Erythroblast (primary cell): ENCODE measurements at regions not wholly inside any gene's neighbourhood (a gene's known extent, or its start where the extent isn't known, plus 50 kb on each side); places are given as distances from the start of the nearest gene placed in this dataset.
A peak's percentile ranks its signal among the peaks of the same experiment; 100 is the strongest.
"Not testable (repeated sequence)": the region's sequence is repeated elsewhere in the genome, so short reads cannot be mapped to it uniquely, and the experiment has no call there.

Source experiments
- DNase-seq, 2 experiments: peaks; one replicate each; lab custom pipeline; 2025; lab: John Stamatoyannopoulos, UW
- GATA1 ChIP-seq: IDR thresholded peaks from 2 replicates; pipeline ENCODE4 v1.6.1; 2011; ENCODE audit warnings: low read depth, mild to moderate bottlenecking, control low read depth, low read length, moderate library complexity
- POLR2A ChIP-seq: IDR thresholded peaks from 2 replicates; pipeline ENCODE4 v1.6.1; 2011; ENCODE audit warnings: mild to moderate bottlenecking, low read length

- no peak for DNase-seq
- TF ChIP-seq POLR2A (no peak), GATA1 (no peak)
Observed at GRCh38 chr9:73380411-73380810, 228.7 kb downstream of the ANXA1 start.

GRCh38 chr9:73402081-73403028 is 250.7 kb downstream of the ANXA1 start:
- DNase-seq: no peak
- no peak for TF ChIP-seq POLR2A
- TF ChIP-seq GATA1: no peak

DNA sequence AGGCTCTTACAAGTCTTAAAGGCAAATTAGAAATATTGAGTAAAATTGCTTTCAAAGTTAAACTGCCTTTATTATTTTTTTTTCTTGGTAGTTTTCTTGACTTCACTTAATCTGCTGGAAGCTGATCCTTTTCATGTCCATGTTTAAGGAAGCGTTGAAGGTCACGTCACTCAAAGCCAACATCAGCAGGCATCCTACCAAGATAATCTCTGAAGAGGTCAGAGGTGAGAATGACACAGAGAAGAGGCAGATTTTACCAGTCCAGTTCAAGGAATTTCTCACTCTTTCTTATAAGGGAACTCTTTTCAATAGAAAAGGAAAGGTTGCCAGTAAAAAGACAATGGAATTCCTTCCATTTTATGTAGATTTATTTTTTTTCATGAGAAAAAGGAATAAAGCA is 259.8 kb downstream of the ANXA1 start:
- DNase-seq: no peak
- TF ChIP-seq POLR2A (no peak), GATA1 (no peak)

- peak in 1 of 2 experiments; percentile 1 for DNase-seq
Observed at GRCh38 chr9:73412874-73413273, 261.2 kb downstream of the ANXA1 start.

GRCh38 chr9:73423891-73424290 is 272.2 kb downstream of the ANXA1 start:
- no peak for DNase-seq
- TF ChIP-seq POLR2A (no peak), GATA1 (no peak)

More at GRCh38 chr9:73412874-73413273, 261.2 kb downstream of the ANXA1 start:
- TF ChIP-seq POLR2A (no peak), GATA1 (no peak)

DNA sequence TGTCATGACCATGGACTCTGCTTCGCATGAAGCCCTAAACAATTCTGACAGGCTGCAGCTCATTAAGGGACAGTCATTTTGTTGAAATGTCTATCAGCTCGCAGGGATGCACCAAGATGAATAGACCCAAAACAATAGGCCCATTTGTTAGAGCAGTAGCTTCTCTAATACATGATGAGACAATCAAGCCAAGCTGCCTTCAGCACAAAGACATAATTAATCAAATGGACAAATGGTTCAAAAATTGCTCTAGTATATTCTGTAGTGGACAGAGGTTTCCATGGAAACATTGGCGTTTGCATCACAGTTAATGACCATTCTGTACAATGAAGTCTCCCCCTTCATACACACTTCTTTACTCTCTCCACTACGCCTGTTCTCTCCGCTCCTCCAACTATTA is 274.6 kb downstream of the ANXA1 start:
- TF ChIP-seq POLR2A (no peak), GATA1 (no peak)

DNA sequence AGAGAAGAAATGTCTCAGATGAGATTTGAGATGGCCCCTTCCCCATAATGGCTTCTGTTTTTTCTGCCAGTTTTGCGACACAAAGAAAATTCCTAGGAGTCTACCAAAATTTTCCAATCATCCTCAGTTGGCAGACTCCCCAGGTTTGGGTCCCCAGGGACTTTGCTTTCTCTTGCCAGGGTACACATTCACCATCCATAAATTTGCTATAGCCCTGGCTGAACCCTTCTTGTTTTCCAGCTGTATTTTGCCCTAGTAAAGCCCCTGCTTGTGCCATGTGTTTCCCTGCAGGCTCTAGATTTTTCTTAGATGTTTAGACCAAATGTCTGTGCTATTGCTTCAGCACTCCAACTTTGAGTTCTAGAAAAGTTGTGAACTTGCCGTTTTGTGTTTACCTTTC is 283.2 kb downstream of the ANXA1 start:
- TF ChIP-seq POLR2A (no peak), GATA1 (no peak)
- DNase-seq: no peak

More for the DNA sequence above, 274.6 kb downstream of the ANXA1 start:
- no peak for DNase-seq

DNA sequence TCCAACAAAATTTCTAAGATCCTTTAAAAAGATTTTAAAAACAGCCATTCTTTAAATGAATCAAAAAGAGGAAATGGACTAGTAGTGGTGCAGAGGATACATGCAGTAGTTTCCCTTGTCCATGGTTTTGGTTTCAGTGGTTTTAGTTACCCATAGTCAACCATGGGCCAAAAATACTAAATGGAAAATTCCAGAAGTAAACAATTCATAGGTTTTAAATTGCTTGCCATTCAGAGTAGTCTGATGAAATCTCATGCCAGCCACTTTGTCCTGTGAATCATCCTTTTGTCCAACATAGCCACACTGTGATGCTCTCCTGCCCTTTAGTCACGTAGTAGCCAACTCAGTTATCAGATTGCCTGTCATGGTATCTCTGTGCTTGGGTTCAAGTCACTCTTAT is 286.1 kb downstream of the ANXA1 start:
- DNase-seq: no peak
- TF ChIP-seq POLR2A (no peak), GATA1 (no peak)

GRCh38 chr9:73439839-73440238 is 288.2 kb downstream of the ANXA1 start:
- DNase-seq: not testable (repeated sequence)

DNA sequence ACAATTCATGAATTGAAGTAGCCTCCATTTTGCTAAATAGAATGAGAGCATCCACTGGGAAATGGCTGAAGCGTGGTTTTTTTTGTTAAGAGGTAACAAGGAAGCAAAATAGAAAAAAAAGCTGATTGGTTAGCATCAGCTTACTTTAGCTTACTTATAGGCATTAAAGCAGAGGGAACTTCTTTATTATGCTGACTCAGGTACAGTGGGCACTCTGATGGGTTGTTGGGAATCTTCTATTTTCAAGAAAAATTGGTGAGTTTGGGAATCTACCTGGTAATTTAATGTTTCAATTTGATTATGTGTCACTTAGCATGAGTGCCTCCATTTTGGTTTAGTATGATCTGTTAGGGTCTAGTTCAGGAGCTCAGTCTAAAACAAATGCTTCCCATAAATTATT is 289.6 kb downstream of the ANXA1 start:
- DNase-seq: no peak

DNA sequence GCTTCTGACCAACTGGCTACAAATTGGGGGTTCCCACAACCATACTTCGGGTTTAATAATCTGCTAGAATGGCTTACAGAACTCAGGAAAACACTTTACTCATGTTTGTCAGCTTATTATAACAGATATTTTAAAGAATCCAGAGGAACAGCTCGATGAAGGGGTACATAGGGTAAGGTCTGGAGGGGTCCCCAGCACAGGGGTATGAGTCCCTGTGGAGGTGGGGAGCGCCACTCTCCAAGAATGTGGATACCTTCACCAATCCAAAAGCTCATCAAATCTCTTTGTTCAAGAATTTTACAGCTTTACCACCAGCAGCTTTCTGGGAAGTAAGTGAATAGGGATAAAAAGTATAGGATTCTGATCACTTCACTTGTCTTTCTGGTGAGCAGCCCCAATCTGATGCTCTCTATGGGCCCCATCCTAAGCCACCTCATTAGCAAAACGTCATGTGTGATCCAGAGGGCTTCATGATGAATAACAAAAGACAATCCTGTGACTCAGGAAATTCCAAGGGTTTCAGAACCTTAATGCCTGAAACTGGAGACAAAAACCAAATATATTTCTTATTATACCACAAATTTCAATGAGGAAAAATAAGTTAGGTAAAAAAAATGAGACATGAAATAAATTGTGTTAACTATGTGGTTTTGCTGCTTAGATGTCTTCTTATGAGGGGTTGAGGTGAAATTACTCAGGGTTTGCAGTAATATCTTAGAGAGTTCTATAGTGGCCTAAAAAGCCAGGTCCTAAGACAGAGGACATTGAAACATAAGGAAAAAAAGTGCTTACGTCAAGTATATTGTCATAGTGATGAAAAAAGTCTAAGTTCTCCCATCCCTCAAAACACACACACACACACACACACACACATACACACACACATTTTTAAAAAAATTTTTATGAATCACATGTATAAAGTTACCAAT is 290.5 kb downstream of the ANXA1 start:
- TF ChIP-seq GATA1 (no peak), POLR2A (no peak)
- no peak for DNase-seq

More for the DNA sequence above, 289.6 kb downstream of the ANXA1 start:
- TF ChIP-seq POLR2A (no peak), GATA1 (no peak)

- TF ChIP-seq GATA1: no peak
- no peak for TF ChIP-seq POLR2A
- no peak for DNase-seq
Observed at GRCh38 chr9:73444821-73445220, 293.2 kb downstream of the ANXA1 start.

- DNase-seq: peak in 1 of 2 experiments; percentile 4
Observed at GRCh38 chr9:73445384-73445783, 293.7 kb downstream of the ANXA1 start.

GRCh38 chr9:73446306-73446705 is 294.6 kb downstream of the ANXA1 start:
- TF ChIP-seq POLR2A (no peak), GATA1 (no peak)
- no peak for DNase-seq
